NCI-H1092 (cell line): ENCODE measurements at regions not wholly inside any gene's neighbourhood (a gene's known extent, or its start where the extent isn't known, plus 50 kb on each side); places are given as distances from the start of the nearest gene placed in this dataset.
A peak's percentile ranks its signal among the peaks of the same experiment; 100 is the strongest.
"Not testable (repeated sequence)": the region's sequence is repeated elsewhere in the genome, so short reads cannot be mapped to it uniquely, and the experiment has no call there.

Experiments used
- DNase-seq: peaks from one replicate; lab custom pipeline; 2025; lab: John Stamatoyannopoulos, UW

GRCh38 chr9:135275163-135275562, 187.7 kb downstream of the OLFM1 start:
- DNase-seq, result no peak

DNA sequence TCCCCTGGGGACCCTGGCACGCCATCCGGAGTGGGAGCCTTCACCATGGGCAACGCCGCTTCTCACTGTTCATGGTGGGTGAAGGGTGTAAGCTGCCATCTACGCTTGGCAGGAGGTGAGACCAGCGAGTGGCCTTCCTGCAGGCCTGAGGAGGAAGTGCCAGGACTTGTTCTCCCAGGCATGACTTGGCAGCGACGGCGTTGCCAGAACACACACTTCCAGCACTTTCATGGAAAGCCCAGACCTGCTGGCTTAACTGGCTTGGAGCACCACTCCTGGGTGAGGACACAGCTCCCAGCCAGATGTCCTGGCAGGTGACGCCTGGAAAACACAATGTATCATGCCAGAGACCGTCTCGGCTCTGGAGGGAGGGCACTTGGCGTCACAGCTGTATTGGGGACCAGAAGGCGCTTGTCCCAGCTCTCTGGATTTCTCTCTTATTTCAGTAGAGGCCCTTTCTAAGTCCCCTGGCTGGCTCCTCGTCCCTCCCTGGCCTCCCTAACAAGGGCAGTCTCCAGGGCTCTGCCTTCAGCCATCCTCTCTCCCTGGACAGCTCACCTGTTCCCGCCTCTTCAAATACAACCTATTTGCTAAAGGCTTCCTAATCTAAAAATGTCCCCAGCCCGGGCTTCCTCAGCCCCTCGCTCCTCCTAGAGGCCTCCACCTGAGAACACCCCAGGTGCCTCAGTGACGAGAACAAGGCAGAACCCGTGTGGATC, 188.3 kb downstream of the OLFM1 start:
- no peak for DNase-seq

DNA sequence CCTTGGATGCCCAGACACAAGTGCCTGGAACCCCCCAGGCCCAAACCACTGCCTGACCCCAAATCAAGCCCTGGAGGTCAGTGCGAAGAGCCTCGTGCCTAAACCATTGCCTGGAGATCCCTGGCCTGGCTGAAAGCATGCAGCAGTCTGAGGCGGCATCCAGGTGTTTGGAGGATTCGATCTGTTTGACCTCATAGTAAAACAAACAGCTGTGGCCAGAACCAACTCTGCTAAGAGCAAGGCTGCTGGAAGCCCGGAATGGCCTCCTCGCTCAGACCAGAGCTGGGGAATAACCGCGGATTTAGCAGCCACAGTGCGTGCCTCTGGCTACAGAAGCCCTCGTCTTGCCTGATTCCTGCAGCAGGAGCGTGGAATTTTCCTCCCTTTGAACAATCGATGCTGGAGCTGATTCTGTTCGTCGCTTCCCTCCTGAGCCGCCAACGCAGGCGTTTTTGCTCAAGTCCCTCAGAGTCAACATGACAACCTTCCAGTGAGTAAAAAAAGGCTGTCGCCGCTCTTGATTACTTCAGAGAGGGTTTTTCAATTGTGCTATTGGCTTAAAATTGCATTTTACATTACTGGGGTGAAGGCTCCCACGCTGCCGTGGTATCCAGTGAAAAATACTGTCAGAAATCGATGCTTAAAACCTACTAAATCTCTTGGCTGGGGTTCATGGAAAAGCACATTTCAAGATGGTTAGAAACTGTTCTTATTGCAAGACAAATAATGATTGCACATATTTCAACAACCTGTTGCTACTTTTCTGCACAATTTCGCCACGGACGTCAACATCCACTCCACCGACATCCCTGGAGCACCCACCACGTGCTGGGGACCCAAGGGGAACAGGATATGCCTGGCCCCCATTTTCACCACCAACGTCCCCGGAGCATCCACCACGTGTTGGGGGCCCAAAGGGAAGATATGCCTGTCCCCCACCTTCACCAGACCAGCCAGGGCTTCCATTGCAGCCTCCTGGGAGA, 190.0 kb downstream of the OLFM1 start:
- DNase-seq, result no peak

DNA sequence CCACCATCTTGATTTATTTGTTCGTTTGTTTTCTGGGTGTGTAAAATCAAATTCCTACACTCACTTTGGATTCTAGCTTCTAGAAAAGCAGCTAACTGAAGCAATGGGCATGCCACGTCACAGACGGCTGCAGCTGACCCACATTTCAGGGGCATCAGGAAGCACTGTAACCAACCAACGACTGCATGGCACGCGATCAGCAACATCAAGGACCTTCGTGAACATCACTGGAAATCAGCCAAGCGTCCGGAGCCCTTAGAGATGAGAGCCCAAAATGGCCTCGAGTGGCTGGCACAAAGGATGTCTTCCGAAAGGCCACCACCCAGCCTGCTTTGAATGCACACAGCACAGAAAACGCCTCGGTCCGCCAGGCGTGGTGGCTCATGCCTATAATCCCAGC, 191.1 kb downstream of the OLFM1 start:
- no peak for DNase-seq

- no peak for DNase-seq
Measured at GRCh38 chr9:135279385-135279784, 191.9 kb downstream of the OLFM1 start.

GRCh38 chr9:135279834-135280393, 192.4 kb downstream of the OLFM1 start:
- DNase-seq, result no peak

GRCh38 chr9:135280666-135281065, 193.2 kb downstream of the OLFM1 start:
- no peak for DNase-seq

DNA sequence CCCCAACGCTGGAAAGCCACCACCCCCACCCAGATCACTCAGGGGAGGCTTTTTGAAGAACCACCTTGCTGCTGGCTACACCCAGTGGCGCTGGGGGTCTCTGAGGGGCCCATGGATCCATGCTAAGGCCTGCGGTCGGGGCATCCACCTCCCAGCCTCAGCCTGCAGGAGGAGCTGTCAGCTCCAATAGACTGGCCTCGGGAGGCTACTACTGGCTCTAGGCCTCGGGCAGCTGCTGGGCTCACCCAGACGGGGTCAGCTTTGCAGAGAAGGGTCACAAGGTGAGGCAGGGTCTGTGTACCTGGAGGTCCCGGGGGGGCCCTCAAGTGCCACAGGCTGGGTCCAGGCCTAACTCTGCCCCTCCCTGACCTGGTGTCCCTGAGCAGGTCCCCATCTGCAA, 193.7 kb downstream of the OLFM1 start:
- DNase-seq, result no peak

DNA sequence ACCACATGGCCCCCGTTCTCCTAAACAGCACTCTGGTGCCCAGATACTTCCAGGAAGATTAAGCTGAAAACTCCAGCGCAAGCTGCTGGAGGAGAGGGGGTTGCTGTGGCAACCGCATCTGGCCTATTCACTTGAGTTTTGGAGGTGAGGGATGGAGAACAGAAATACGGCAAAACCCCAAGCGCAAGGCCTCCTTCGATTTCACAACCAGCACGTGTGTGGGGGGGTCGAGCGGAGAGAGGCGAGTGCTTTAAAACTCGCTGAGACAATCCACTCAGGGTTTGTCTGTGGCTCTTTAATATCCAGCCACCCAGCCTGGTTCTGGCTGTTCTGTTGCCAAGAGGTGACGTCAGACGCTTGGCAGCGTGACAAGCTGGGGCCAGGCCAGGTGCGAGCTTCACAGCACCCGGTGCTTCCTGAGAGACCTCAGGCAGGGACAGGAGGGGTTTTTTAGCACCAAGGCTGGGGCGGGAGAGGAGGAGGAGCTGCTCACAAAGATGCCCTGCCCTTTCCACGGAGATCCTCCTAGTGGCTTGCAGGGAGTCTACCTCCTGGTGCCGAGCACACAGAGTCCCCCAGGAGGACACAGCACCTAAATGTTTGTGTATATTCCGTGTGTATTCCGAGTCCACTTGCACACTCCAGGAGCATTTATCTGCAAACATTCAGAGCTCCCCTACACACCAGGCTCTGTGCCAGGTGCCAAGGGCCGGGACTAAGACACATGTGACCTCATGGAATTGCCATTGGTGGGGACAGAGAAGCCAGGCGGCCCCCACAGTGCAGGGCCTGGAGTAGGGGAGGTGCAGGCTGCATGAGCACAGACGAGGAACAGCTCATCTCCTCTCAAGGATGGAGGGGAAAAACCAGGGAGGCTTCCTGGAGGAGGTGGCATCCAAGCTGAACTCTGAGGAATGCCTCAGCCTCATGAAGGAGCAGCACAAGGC, 194.6 kb downstream of the OLFM1 start:
- peak; percentile 81 for DNase-seq

DNA sequence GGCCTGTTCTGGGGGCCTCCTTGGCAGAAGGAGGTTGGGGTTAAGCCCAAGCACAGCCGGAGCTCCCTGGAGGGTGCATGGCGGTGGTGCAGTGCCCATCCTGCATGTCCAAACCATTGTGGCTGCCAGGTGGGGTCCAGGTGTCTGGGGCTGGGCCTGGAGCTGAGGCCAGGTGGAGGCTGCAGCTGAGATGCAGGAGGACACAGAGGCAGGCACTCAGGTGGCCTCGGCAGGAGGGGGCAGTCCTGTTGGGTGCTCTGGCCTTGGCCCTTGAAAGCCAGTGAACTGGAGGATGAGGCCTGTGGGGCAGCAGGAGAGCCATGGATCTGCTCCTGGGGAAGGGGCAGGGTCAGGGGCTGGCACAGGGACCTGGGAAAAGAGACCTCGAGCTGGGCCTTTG, 195.3 kb downstream of the OLFM1 start:
- no peak for DNase-seq

- DNase-seq, result no peak
Measured at GRCh38 chr9:135283671-135284070, 195.9 kb upstream of the PPP1R26 start.

DNA sequence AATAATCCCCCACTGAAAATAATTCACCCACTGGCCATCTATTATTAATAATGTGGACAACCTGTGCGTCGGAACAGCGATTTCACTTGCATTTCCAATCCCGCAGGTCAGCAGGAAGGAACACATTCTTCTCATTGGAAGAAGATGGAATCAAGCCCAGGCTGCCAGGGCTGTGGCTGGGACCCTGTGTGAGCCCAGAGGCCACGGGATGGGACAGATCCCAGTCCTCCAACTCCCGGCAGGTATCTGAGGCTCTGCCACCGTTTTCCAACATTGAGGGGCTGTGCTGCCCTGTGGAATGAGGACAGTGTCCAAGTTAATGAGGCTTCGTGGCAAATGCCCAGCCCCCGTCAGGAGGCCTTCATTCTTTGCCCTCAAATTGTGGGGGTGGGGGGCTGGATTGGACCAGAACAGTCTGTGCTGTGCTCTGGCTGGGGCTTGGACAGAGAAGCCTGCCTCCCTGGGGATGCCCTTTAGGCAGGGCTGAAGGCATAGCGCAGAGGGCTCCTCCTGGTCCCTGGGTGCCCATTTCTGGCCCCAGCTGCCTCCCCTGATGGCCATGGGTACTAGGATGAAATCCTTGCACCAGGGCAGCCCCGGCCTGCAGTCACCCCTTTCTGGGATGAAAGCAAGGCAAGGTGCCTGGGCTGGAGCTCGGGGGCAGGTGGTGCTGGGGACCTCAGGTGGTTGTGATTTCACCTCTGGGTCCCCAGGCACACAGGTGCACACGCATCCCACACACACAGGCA, 195.0 kb upstream of the PPP1R26 start:
- no peak for DNase-seq

DNA sequence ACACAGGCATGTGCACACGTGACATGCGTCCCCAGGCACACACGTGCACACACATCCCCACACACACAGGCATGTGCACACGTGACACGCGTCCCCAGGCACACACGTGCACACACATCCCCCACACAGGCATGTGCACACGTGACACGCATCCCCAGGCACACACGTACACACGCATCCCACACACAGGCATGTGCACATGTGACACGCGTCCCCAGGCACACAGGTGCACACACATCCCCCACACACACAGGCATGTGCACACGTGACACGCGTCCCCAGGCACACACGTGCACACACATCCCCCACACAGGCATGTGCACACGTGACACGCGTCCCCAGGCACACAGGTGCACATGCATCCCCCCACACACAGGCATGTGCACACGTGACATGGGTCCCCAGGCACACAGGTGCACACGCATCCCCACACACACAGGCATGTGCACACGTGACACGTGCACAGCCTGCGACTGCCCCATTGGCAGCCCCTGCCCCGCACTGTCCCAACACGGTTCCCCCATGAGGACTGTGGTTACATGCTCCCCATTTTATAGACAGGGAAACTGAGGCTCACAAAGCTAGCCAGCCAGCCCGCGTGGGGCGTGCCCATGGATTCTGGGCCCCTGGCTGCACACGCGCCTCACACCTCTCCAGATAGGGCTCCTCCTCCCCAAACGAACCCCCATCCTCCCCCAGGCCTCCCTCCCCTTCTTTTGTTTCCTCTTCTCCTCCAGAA, 193.2 kb upstream of the PPP1R26 start:
- not testable (repeated sequence) for DNase-seq

GRCh38 chr9:135286961-135287360, 192.6 kb upstream of the PPP1R26 start:
- no peak for DNase-seq

- no peak for DNase-seq
Measured at GRCh38 chr9:135287627-135288026, 192.0 kb upstream of the PPP1R26 start.

- DNase-seq, result no peak
Measured at GRCh38 chr9:135288054-135288453, 191.5 kb upstream of the PPP1R26 start.

GRCh38 chr9:135289081-135289491, 190.5 kb upstream of the PPP1R26 start:
- DNase-seq, result no peak

DNA sequence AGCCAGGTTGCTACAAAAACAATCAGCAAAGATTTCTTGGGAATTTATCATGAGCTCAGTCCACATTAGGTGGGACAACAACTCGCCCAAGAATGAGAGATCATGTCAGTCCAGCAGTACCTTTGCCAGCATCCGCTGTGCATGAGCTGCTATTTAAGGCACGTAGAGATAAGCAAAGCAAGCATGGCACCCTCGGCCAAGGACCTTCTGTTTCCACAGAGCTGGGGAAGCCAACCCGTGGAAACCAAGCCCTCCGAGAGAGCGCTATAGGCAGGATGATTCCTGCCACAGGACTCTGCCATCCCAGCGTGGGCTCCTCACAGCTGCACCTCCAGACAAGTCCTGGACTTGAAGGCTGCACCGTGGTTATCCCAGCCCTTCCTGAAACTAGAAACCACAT, 189.5 kb upstream of the PPP1R26 start:
- DNase-seq, result no peak

DNA sequence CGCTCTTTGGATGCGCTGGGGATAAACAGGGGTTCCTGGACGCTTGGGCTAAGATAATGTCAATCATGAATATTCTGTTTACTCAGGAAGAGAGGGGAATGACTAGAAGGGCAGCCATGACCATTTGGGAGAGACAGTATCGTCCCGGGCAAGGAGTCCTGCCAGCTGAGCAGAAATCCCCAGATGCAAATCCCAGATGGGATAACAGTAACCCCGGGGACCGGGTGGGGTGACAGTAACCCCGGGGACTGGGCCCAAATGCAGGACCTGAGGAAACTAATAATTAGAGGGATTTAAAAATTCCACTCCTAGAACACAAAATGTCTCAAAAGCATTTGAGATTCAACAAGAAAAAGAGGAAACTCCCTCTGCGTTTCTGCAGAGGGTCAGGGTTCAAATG, 189.0 kb upstream of the PPP1R26 start:
- no peak for DNase-seq

DNA sequence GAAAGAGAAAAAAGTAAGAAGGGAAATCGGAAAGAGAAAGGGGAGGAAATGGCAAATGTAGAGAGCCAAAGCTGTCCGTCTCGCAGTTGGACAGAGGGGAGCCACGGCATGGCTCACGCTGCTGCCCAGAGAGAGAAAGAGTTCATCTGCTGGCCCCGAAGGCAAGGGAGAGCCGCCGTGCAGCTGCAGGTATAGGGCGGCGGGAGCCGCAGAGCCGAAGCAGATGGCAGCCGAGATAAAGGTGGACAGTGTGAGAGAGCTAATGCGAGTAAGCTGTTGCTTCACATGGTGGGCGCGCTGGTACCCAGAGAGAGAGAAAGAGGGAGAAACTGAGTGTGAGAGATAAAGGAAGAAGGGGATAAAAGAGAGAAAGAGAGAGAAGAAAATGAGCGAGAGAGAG, 188.4 kb upstream of the PPP1R26 start:
- DNase-seq, result no peak
